ENCODE measurements at regions not wholly inside any gene's neighbourhood (a gene's known extent, or its start where the extent isn't known, plus 50 kb on each side); places are given as distances from the start of the nearest gene placed in this dataset.

DNA sequence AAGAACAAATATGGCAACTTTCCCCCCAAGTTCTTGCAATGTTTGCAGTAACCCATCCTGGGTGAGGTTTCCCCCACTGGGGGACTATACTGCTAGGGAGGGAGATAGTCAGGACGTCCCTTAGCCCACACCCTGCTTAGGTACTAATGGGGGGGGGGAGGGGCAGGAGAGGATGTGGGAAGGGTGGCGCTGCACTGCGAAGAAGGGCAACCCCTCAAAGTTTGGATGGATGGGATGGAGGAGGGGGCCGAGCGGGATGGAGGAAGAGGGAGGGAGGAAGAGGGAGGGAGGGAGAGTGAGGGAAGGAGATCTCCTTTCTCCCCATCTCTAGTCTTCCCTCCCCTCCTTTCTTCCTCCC is 100.6 kb upstream of the HSD17B12 start:
- TF ChIP-seq POLR2A (IDR thresholded peaks at IDR 0.05) = no peak
- TF ChIP-seq, protein P1, sequence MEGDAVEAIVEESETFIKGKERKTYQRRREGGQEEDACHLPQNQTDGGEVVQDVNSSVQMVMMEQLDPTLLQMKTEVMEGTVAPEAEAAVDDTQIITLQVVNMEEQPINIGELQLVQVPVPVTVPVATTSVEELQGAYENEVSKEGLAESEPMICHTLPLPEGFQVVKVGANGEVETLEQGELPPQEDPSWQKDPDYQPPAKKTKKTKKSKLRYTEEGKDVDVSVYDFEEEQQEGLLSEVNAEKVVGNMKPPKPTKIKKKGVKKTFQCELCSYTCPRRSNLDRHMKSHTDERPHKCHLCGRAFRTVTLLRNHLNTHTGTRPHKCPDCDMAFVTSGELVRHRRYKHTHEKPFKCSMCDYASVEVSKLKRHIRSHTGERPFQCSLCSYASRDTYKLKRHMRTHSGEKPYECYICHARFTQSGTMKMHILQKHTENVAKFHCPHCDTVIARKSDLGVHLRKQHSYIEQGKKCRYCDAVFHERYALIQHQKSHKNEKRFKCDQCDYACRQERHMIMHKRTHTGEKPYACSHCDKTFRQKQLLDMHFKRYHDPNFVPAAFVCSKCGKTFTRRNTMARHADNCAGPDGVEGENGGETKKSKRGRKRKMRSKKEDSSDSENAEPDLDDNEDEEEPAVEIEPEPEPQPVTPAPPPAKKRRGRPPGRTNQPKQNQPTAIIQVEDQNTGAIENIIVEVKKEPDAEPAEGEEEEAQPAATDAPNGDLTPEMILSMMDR (IDR thresholded peaks at IDR 0.05) = no peak
- no peak for TF ChIP-seq POLR2AphosphoS5 (IDR thresholded peaks at IDR 0.05; ENCODE audit: insufficient read depth in 1 of 2, low read depth in 1 of 2)

All from vagina (tissue), 2 donors.